ENCODE measurements at regions not wholly inside any gene's neighbourhood (a gene's known extent, or its start where the extent isn't known, plus 50 kb on each side); places are given as distances from the start of the nearest gene placed in this dataset.
"Not testable (repeated sequence)": the region's sequence is repeated elsewhere in the genome, so short reads cannot be mapped to it uniquely, and the experiment has no call there.

- DNase-seq (ENCODE audit: low read depth): no peak
These were observed 80.4 kb upstream of the MEF2A start for GRCh38 chr15:99485153-99485961.

DNA sequence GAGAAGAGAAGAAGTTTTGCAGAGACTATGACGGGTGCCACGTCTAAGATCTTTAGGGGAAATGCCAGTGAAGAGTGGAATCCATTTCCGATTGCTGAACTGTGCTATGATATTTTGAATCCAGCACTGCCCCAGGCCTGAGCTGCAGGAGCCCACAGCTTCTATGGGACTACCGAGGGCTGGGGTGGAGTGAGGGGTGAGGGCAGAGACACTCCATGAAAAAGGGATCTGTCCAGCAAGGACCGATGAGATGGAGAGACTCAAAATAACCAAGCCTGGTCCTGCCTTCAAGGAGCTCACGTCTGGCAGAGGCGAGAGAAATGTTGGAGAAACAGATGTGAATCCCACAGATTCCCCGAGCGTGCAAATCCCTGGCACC lies 79.8 kb upstream of the MEF2A start:
- DNase-seq (ENCODE audit: low read depth): no peak

DNA sequence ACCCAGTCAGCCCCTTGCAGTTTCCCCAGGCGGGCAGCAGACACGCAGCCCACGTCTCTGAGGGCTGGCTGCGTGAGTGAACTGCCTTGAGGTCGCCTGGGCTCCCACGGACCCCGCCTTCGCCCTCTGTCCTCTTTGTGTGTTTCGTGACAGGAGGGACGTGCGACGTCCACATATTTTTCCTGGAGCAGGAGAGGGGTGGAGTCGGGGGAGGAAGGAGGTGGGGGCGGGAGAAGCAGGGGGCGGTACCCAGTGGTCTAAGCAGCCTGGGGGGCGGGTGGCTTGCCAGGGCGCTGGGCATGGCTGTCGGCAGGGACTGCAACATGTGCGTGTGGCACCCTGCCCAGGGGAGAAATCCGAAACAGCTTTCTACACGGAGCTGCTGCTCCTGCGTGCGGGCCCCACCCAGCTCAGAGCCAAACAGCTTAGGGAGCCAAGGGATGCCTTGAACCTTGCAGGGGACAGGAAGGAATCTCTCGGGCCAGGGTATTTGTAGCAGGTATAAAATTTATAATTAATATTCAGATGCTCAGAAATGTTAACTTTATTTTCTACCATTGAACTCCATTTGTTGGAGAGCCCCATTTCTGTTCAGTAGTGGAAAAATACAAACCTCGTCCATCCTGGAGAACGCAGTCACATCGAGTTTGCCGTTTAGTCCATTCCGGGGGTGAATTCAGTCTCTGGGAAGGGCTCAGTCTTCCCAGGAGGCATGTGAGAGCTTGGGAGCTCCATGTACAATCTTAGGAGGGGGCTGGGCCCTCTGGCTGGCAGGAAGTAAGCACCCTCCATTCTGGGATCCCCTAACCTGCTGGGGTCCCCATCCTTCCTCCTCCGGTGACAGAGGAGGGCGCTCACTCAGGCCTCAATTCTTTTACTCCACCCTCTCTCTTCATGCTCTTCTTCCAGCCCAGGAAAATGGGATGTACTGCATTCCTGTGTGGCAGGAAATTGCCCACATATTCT lies 79.1 kb upstream of the MEF2A start:
- no peak for DNase-seq (ENCODE audit: low read depth)

DNA sequence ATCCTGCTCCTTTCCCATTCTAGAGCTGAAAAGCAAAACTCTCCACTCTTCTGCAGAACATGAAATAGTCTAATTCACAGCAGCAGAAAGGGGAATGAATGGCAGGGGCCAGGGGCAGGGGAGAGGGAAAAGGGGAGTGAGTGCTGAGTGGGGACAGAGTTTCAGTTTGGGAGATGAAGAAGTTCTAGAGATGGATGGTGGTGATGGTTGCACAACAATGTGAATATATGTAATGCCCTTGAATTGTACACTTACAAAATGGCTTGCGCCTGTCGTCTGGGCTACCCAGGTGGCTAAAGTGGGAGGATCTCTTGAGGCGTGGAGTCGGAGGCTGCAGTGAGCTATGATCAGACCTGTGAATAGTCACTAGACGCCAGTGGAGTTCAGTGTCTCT lies 78.5 kb upstream of the MEF2A start:
- DNase-seq (ENCODE audit: low read depth): no peak

DNA sequence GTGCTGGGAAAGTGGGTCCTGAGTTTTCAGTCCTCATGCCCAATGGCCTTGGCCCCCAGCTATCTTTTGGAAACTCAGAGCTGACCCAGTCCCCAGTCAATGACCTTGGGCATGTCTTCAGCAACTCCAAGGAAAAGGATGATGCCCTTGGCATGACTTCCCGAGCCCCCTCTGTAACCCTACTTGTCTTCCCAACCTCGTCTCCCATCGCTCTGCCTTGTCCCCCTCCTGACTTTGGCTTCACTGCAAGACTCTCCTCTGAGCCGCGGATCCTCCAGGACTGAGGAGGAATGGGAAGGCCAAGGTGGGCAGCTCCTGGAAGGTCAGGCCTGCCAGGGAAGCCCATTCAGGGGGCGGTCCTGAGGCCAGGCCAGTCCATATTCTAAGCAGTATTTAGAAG lies 73.5 kb upstream of the MEF2A start:
- no peak for DNase-seq (ENCODE audit: low read depth)

DNA sequence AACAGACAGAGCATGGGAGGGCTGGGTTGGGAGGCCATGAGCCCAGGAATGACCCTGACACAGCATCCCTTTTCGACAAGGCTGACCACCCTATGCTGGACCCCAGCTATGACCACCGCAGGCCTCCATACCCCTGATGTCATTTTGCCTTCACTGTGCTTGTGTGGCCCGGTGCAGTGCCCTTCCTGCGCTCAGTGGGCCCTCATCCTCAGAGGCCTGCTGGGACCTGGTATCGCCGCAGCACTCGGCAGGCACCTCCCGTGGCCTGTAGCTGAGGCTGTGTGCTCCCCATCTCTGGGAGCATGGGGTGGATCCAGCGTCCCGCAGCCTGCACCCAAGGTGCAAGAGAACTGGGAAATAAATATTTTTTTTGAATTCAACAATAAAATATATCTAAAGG lies 73.1 kb upstream of the MEF2A start:
- DNase-seq (ENCODE audit: low read depth): no peak

GRCh38 chr15:99493461-99493860 lies 72.3 kb upstream of the MEF2A start:
- no peak for DNase-seq (ENCODE audit: low read depth)

DNA sequence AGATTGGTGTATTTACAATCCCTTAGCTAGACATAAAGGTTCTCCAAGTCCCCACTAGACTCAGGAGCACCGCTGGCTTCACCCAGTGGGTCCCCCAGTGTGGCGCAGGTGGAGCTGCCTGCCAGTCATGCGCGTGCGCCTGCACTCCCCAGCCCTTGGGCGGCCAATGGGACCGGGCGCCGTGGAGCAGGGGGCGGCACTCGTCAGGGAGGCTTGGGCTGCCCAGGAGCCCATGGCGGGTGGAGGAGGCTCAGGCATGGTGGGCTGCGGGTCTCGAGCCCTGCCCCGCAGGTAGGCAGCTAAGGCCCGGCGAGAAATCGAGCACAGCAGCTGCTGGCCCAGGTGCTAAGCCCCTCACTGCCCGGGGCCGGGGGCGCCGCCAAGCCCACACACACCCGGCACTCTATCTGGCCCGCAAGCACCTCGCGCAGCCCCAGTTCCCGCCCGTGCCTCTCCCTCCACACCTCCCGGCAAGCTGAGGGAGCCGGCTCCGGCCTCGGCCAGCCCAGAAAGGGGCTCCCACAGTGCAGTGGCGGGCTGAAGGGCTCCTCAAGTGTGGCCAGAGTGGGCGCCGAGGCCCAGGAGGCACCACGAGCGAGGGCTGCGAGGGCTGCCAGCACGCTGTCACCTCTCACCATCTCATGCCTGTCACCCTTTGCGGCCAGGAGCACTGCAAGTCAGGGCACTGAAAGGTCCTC lies 71.1 kb upstream of the MEF2A start:
- DNase-seq (ENCODE audit: low read depth): not testable (repeated sequence)

GRCh38 chr15:99495430-99496301 lies 70.1 kb upstream of the MEF2A start:
- DNase-seq (ENCODE audit: low read depth): no peak

- no peak for DNase-seq (ENCODE audit: low read depth)
These were observed 69.5 kb upstream of the MEF2A start for GRCh38 chr15:99496302-99496629.

- DNase-seq (ENCODE audit: low read depth): no peak
These were observed 63.6 kb upstream of the MEF2A start for GRCh38 chr15:99502182-99502581.

DNA sequence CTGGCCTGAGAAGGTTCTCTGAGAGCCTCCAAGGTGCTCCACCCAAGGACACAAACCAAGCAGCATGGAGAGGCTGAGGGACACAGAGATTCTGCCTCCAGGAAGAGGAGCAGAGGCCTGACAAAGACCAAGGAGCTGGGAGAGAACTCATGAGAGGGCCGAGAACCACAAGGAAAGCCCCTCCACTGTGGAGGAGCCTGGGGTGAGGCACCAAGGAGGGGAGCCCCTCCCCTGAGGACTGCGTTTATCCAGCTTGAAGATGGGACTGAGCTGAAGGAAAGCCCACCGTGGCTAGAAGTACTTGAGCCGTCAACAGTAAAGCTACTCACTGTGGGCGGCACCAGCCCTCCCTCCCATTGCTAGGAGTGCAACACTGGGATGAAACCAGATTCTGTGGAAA lies 63.1 kb upstream of the MEF2A start:
- no peak for DNase-seq (ENCODE audit: low read depth)

- no peak for DNase-seq (ENCODE audit: low read depth)
These were observed 62.4 kb upstream of the MEF2A start for GRCh38 chr15:99503411-99503810.

DNA sequence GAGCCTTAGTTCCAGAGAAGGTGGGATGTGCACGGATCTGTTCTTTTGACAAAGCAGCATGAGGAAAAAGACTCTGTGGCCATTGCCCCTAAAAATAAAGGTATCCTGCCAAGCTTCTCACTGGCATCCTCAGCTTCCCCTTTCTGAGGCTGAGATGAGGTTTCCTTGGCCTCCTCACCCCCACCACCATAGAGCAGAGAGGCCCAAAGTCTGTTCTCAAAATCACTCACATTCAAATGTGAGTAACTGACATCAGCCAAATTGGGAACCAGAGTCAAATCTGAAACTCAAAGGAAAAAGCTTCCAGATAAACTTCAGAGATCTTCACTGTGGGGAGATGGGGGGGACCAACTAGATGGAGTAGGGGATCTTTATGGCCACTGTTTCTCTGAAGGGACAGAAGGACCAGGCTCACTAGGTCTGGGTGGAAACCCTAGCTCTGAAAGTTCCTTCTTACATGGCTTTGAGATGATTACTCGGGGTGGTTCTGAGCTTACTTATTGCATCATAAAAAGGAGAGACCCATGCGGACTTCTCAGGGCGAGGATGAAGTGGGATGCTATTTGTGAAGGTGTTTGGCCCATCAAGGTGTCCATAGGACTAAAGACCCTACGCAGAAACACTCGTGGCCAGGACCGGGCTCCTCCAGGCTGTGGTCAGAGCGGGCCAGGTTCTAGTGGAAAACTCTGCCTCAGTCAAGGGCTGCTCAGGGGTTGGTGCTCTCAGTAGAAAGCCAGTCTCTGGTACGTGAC lies 61.5 kb upstream of the MEF2A start:
- no peak for DNase-seq (ENCODE audit: low read depth)

DNA sequence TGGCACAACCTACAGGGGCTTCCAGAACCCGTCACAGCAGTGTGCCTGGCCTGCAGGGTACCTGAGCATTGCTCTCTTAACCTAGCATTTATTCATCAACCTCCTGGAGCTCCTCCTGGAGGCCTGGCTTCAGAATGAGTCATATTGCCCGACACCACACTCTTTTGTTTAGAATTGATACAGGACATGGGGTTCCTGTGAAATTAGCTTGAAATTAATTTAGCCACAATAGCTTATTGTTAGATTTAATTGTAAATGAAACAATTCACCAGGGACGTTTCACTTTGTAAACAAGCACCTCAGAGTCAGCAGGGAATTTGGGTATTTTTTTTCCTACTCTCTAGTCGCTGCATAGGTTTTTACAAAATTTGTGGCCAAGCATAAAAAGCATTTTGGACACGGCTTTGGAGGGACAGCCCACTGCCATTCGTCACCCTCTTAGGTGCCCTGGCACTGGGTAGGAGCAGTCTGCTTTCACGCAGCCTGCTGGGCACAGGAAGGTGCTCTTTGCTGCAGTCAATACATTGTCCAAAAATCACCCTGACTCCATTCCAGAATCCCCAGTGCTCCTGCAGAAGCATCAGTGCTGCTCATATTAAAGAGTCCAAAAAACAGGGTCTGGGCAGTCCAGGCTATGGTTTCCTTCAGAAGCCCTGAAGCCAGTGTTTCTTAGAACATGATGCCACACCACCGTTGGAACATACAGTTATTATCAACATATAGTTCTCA lies 60.8 kb upstream of the MEF2A start:
- DNase-seq (ENCODE audit: low read depth): no peak

DNA sequence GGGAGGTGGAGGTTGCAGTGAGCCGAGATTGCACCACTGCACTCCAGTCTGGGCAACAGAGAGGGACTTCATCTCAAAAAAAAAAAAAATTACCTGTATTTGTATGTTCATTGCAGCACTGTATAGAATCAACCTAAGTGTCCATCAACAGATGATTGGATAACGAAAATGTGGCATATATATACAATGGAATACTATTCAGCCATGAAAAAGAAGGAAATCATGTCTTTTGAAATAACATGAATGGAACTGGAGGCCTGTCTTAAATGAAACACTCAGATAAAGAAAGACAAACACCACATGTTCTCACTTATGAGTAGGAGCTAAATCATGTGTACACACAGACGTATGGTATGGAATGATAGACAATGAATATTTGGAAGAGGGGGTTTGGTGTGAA lies 59.4 kb upstream of the MEF2A start:
- DNase-seq (ENCODE audit: low read depth): no peak

- DNase-seq (ENCODE audit: low read depth): no peak
These were observed 58.7 kb upstream of the MEF2A start for GRCh38 chr15:99507016-99507503.

DNA sequence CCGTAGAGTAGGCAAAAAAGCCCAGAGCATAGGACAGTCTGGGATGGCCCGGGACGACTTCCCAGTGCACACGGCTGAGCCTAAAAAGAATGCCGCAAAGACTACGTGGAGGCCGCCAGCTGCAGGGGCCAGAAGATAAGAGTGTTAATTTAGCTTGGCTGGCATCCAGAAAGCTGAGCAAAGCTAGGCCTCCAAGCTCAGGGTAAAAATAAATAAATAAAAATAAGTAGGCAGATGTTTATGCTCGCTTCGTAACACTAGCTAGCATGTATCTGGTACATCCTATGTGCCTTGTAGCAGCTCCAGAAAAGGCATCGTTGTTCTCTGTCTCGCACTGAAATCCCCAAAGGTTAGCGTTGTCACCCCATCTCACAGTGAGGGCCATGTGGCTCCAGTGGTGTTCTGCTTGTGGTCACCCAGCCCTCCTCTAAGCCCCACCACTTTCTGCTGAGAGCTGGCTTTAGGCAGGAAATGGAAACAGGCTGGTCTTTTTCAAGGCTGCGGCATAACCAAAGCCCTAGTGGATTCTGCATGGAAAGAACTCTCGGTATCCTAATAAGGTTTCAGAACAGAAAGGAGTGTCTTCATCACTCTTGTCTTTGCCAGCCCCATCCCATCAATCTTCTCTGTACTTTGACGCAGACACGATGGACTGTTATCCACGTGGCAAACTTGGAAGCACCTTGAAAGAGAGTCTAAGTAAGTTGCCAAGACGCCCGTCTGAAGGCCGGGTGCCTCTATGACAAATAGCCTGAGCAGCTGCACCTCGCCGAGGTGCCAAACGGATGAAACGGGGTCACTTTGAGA lies 58.1 kb upstream of the MEF2A start:
- no peak for DNase-seq (ENCODE audit: low read depth)

- DNase-seq (ENCODE audit: low read depth): no peak
These were observed 57.5 kb upstream of the MEF2A start for GRCh38 chr15:99508311-99508645.
